NT2/D1 (cell line): ENCODE measurements at regions not wholly inside any gene's neighbourhood (a gene's known extent, or its start where the extent isn't known, plus 50 kb on each side); places are given as distances from the start of the nearest gene placed in this dataset.
"Not testable (repeated sequence)": the region's sequence is repeated elsewhere in the genome, so short reads cannot be mapped to it uniquely, and the experiment has no call there.

Experiments
- DNase-seq: peaks from one replicate; pipeline ENCODE4 v3.0.0-alpha.2; 2011; ENCODE audit warnings: low read depth, low spot score
- H3K27me3 ChIP-seq: 2 replicates; pipeline ENCODE4 v1.6.0; 2011; ENCODE audit warnings: mild to moderate bottlenecking; ENCODE audit not compliant: insufficient read length, insufficient read depth
- H3K36me3 ChIP-seq: 2 replicates; pipeline ENCODE4 v1.6.1; 2011; ENCODE audit warnings: mild to moderate bottlenecking, low read length, mixed read lengths; ENCODE audit not compliant: insufficient read depth, insufficient read length
- H3K4me1 ChIP-seq: 2 replicates; pipeline ENCODE4 v1.5.1; 2011; ENCODE audit not compliant: insufficient read depth, insufficient read length
- H3K4me3 ChIP-seq: 2 replicates; pipeline ENCODE4 v1.5.1; 2011; ENCODE audit warnings: low read depth; ENCODE audit not compliant: insufficient read length
- H3K9ac ChIP-seq: 2 replicates; pipeline ENCODE4 v1.6.0; 2011; ENCODE audit warnings: low read depth; ENCODE audit not compliant: insufficient read length
- H3K9me3 ChIP-seq: 2 replicates; pipeline ENCODE4 v1.5.1; 2011; ENCODE audit warnings: mild to moderate bottlenecking, low read length; ENCODE audit not compliant: insufficient read depth
- SUZ12 ChIP-seq: IDR thresholded peaks from 2 replicates; pipeline ENCODE4 v1.6.1; 2011; ENCODE audit not compliant: insufficient read length, insufficient read depth; ENCODE audit errors: extremely low read depth
- YY1 ChIP-seq: IDR thresholded peaks from 2 replicates; pipeline ENCODE4 v1.6.1; 2011; ENCODE audit not compliant: insufficient read length, insufficient read depth
- ZNF274 ChIP-seq: IDR thresholded peaks from 2 replicates; pipeline ENCODE4 v1.6.1; 2011; ENCODE audit warnings: mild to moderate bottlenecking, low read depth, low read length

DNA sequence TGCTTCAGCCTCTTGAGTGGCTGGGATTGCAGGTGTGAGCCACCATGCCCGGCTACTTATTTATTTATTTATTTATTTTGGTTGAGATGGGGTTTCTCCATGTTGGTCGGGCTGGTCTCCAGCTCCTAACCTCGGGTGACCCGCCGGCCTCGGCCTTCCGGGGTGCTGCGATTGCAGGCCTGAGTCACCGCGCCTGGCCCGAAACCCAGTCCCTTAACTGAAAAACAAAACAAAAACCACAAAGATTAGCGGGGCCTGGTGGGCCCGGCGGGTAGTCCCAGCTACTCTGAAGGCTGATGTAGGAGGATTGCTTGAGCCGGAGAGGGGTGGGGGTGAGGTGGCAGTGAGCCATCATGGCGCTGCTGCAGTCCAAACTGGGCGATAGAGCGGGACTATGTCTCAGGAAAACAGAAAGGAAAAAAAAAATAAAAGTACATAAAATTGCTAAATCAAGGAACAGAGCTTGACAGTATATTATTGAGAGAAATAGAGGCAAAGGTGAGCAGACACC, 75.6 kb upstream of the NIPA1 start:
- H3K36me3 ChIP-seq, H3K9me3 ChIP-seq, DNase-seq, H3K27me3 ChIP-seq, H3K4me1 ChIP-seq, H3K4me3 ChIP-seq, H3K9ac ChIP-seq: not testable (repeated sequence)

DNA sequence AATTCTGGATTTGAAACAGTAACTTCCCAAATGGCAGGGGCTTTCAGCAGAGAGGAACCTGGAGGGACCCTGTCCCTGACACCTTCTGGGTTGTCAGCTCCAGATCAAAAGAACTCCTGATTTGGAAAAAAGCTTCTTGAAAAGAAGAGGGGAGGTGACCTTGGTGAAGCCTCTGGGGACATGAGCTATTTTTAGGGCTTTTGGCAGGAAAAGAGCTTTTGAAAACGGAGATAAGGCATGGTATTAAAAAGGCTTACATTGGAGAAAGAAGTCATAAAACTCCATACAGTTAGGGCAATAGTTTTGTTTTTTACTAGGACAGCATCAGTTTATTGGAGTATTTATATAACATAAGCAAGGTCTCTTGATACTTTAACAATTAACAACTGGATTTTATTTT, 72.5 kb upstream of the NIPA1 start:
- H3K4me3 ChIP-seq, result not testable (repeated sequence)

DNA sequence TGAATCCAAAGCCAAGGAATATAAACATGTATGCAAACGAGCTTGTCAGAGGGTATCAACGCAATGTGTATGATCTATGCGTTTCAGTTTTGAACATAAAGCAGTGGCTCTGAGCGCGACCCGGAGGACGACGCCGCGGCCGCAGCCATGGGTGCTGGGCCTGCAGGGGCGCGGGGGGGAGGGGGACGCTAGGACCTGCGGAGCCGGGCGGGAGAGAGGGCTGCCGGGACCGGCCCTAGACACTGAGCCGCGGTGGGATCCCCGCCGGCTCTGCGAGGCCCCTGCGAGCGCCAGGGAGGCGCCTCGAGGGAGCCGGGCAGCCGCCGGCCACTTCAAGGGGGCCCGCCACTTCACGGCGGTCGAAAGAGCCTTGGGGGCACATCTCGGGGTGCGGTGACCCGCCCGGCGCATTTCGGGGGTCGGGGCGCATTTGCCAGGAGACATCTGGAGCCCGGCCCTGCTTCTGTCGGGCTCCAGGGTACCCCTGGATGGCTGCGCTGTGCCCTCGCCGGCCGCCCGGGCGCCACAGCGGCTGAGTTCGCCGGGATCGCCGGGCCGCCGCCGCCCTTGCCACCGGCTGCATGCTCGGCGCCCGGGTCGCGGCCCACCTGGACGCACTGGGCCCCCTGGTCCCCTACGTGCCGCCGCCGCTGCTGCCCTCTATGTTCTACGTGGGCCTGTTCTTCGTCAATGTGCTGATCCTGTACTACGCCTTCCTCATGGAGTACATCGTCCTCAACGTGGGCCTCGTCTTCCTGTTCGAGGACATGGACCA, 71.9 kb upstream of the NIPA1 start:
- H3K36me3 ChIP-seq, H3K4me1 ChIP-seq, H3K9me3 ChIP-seq, H3K27me3 ChIP-seq, DNase-seq, H3K9ac ChIP-seq, H3K4me3 ChIP-seq: not testable (repeated sequence)

More for the DNA sequence above, 72.5 kb upstream of the NIPA1 start:
- H3K9ac ChIP-seq, DNase-seq, H3K36me3 ChIP-seq, H3K9me3 ChIP-seq, H3K27me3 ChIP-seq, H3K4me1 ChIP-seq: not testable (repeated sequence)

DNA sequence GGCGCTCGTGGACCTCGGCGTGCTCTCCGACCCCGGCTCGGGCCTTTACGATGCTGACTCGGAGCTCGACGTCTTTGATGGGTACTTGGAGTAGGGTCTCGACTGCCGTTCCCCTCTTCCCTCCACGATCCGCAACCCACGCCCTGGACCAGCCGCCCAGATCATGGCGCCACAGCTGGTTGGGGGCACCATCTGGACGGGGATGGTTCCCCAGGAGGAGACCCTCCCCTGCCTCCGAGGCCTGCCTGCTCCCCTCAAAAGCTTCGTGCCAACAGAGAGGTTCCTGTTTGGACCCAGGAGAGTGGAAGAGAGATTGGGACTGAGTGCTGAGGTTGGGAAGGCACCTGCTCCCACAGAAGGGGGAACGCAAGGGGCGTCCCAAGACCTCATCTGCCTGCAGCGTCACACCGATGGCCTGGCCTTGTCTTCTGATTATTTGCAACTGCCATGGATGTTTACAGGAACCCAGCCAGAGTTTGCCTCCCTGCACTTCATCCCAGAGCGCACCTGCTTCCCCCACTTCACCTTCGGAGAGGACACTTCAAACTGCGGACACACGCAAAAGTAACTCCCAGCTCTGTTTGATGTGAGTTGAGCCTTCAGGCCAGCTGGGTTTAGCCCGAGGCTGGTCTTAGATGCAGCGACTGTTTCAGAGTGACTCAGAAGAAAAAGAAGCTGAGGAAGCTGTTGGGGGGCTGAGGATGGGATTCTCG, 71.2 kb upstream of the NIPA1 start:
- DNase-seq, H3K9ac ChIP-seq, H3K9me3 ChIP-seq, H3K36me3 ChIP-seq, H3K27me3 ChIP-seq, H3K4me3 ChIP-seq, H3K4me1 ChIP-seq: not testable (repeated sequence)

DNA sequence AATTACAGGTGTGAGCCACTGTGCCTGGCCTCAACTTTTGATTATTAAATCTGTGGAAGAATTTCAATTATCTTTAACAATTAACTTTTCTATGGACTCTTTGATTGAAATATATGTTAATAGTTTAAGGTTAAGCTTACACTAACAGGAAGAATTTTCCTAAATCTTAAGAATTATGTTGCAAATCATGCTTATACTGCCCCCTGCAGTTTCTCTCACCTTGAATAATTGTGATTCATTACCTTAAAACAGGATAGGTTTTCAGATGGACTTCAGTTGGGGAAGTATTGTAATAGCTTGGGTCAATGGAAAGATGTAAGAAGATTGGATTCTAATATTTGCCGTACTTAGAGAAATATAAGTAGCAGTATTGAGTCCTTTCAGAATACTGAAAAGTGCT, 66.5 kb upstream of the NIPA1 start:
- not testable (repeated sequence) for H3K9ac ChIP-seq, H3K27me3 ChIP-seq, H3K36me3 ChIP-seq, H3K4me1 ChIP-seq, DNase-seq, H3K9me3 ChIP-seq, H3K4me3 ChIP-seq

DNA sequence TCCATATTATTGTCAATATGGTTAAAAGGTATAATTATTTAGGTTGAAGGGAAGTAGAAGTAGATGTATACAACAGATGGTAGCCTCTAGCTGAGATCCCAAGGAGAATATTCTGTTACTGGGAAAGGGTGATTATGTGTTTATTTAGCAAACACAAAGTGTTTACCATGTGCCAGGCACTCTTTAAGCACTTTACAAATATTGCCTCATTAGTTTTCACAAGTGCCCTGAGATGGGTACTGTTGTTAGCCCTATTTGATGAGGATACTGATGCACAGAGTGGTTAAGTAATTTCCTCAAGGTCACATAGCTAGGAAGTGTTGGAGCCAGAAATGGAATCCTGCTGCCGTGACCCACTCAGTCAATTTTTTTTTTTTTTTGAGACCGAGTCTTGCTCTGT, 60.3 kb upstream of the NIPA1 start:
- H3K4me3 ChIP-seq, H3K27me3 ChIP-seq, H3K4me1 ChIP-seq, H3K9ac ChIP-seq, H3K36me3 ChIP-seq, H3K9me3 ChIP-seq, DNase-seq: not testable (repeated sequence)

DNA sequence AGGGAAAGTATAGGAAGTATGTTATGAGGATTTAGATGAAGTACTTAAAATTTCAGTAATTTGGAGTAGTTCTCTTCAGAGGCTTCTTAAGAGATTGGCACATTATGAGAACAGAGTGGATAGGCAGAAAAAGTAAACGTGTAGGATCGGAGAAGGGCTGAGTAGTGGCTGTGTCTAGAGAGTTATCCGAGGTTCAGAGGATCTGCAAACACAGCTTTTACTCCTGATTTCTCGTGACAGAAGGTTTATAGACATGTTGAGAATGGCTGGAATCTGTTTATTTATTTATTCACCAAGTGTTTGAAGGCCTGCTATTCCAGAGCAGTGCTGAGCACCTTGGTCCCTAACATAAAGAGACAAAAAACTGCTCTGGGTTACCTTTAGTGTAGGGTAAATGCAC, 51.4 kb upstream of the NIPA1 start:
- H3K4me1 ChIP-seq, H3K4me3 ChIP-seq, H3K9ac ChIP-seq, H3K36me3 ChIP-seq, H3K27me3 ChIP-seq, DNase-seq, H3K9me3 ChIP-seq: not testable (repeated sequence)

DNA sequence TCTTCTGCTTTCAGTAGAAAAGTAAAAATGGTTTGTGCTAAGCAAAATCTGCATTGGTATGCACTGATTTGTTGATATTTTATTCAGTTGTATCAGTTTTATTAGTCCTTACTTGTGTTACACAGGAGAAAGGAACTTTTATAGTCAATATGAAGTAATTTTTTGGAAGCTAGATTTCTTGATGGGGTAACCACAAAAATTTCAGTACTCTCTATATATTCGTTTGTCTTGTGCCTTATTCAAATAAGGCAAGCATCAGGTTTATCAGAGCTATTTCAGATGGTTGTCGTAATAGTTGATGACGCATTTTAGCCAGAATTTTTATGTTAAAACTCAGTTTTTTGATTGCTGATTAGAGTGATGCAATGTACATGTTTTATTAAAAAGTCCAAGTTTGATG, 50.7 kb upstream of the NIPA1 start:
- H3K36me3 ChIP-seq, result no peaks in the 10 kb centered on the region
- H3K27me3 ChIP-seq, result no peaks in the 10 kb centered on the region
- H3K9me3 ChIP-seq, result no peaks in the 10 kb centered on the region
- no peak overlapping the region for H3K4me3 ChIP-seq
- H3K4me1 ChIP-seq, result no peaks in the 10 kb centered on the region
- TF ChIP-seq ZNF274, result no peak
- no peak for TF ChIP-seq SUZ12
- no peak for TF ChIP-seq YY1
- no peak overlapping the region for H3K9ac ChIP-seq
- DNase-seq, result no peak

DNA sequence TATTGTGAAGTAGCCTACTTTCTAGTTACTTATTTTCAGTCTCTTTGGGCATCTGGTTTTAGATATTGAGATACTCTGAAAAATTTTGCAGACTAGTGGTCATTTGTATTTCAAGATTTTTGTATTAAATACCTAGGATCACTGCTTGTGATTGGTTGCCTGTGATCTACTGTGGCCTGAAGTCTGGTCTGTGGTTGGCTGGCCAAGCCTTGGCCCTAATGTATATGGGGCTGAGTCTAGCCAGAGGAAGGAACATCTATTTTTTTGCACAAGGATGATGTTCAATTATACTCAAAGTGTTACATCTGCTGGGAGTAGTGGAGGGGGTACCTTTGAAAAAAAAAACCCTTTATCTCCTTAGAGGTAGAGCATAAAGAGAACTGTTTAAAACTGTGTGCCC, 50.2 kb upstream of the NIPA1 start:
- not testable (repeated sequence) for H3K4me3 ChIP-seq, H3K36me3 ChIP-seq, H3K27me3 ChIP-seq, H3K4me1 ChIP-seq, H3K9ac ChIP-seq, H3K9me3 ChIP-seq, DNase-seq
